Neural cell (in vitro differentiated cells): ENCODE measurements at regions not wholly inside any gene's neighbourhood (a gene's known extent, or its start where the extent isn't known, plus 50 kb on each side); places are given as distances from the start of the nearest gene placed in this dataset.

Source experiments
- CTCF ChIP-seq: fragments of 450-650 bp; IDR thresholded peaks from 2 replicates; pipeline ENCODE4 v1.5.1; 2014; ENCODE audit warnings: antibody characterized with exemption, mild to moderate bottlenecking, moderate library complexity; ENCODE audit not compliant: poor library complexity, severe bottlenecking
- EP300 ChIP-seq: fragments of 450-650 bp; conservative IDR thresholded peaks from 2 replicates; pipeline ENCODE4 v1.6.1; 2014; ENCODE audit warnings: antibody characterized with exemption, mild to moderate bottlenecking, moderate library complexity; ENCODE audit not compliant: poor library complexity, severe bottlenecking
- POLR2AphosphoS5 ChIP-seq: IDR thresholded peaks from 2 replicates; pipeline ENCODE4 v1.6.1; 2012
- SMC3 ChIP-seq: fragments of 450-650 bp; conservative IDR thresholded peaks from 2 replicates; pipeline ENCODE4 v1.6.1; 2014; ENCODE audit warnings: antibody characterized with exemption, mild to moderate bottlenecking, moderate library complexity; ENCODE audit not compliant: poor library complexity

GRCh38 chr5:107792940-107793339 lies 122.2 kb upstream of the EFNA5 start:
- TF ChIP-seq EP300 (no peak), CTCF (no peak), SMC3 (no peak), POLR2AphosphoS5 (no peak)
